IMR-90 (cell line): ENCODE measurements at regions not wholly inside any gene's neighbourhood (a gene's known extent, or its start where the extent isn't known, plus 50 kb on each side); places are given as distances from the start of the nearest gene placed in this dataset.

Experiments used
- MAFK ChIP-seq: IDR thresholded peaks from 2 replicates; pipeline ENCODE4 v1.6.1; 2012; ENCODE audit warnings: low read depth, low read length, improper control_type of control experiment
- SMC3 ChIP-seq: fragments of 150-350 bp; IDR thresholded peaks from 2 replicates; pipeline ENCODE4 v1.6.1; 2016; ENCODE audit warnings: low read depth, mild to moderate bottlenecking, antibody characterized with exemption, low read length, moderate library complexity
- TF ChIP-seq, protein P1 (sequence below): conservative IDR thresholded peaks from 2 replicates; pipeline ENCODE4 v1.5.1; 2012; ENCODE audit warnings: mild to moderate bottlenecking, low read depth, low read length, improper control_type of control experiment

- TF ChIP-seq, protein P1, sequence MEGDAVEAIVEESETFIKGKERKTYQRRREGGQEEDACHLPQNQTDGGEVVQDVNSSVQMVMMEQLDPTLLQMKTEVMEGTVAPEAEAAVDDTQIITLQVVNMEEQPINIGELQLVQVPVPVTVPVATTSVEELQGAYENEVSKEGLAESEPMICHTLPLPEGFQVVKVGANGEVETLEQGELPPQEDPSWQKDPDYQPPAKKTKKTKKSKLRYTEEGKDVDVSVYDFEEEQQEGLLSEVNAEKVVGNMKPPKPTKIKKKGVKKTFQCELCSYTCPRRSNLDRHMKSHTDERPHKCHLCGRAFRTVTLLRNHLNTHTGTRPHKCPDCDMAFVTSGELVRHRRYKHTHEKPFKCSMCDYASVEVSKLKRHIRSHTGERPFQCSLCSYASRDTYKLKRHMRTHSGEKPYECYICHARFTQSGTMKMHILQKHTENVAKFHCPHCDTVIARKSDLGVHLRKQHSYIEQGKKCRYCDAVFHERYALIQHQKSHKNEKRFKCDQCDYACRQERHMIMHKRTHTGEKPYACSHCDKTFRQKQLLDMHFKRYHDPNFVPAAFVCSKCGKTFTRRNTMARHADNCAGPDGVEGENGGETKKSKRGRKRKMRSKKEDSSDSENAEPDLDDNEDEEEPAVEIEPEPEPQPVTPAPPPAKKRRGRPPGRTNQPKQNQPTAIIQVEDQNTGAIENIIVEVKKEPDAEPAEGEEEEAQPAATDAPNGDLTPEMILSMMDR: no peak
- TF ChIP-seq MAFK (no peak), SMC3 (no peak)
Measured at GRCh38 chr3:54036543-54036942, 85.8 kb upstream of the CACNA2D3 start.
